ENCODE measurements at regions not wholly inside any gene's neighbourhood (a gene's known extent, or its start where the extent isn't known, plus 50 kb on each side); places are given as distances from the start of the nearest gene placed in this dataset.

- intact Hi-C loops (cut with micrococcal nuclease): no loop called here
Observed at GRCh38 chr1:201589186-201589585, 50.3 kb downstream of the NAV1 start.

GRCh38 chr1:201590474-201590873 is 51.5 kb downstream of the NAV1 start:
- intact Hi-C loops (cut with micrococcal nuclease): no loop called here

GRCh38 chr1:201591348-201591747 is 52.4 kb downstream of the NAV1 start:
- intact Hi-C loops (cut with micrococcal nuclease): no loop called here

GRCh38 chr1:201591981-201592380 is 53.1 kb downstream of the NAV1 start:
- intact Hi-C loops (cut with micrococcal nuclease): no loop called here

GRCh38 chr1:201593200-201593921 is 54.4 kb downstream of the NAV1 start:
- intact Hi-C loops (cut with micrococcal nuclease): no loop called here

GRCh38 chr1:201594575-201595245 is 55.8 kb downstream of the NAV1 start:
- intact Hi-C loops (cut with micrococcal nuclease): no loop called here

- intact Hi-C loops (cut with micrococcal nuclease): no loop called here
Observed at GRCh38 chr1:201595381-201595780, 56.5 kb downstream of the NAV1 start.

- intact Hi-C loops (cut with micrococcal nuclease): no loop called here
Observed at GRCh38 chr1:201596101-201596868, 57.4 kb downstream of the NAV1 start.

- intact Hi-C loops (cut with micrococcal nuclease): no loop called here
Observed at GRCh38 chr1:201597551-201598230, 58.8 kb downstream of the NAV1 start.

- intact Hi-C loops (cut with micrococcal nuclease): no loop called here
Observed at GRCh38 chr1:201598396-201598795, 59.5 kb downstream of the NAV1 start.

- intact Hi-C loops (cut with micrococcal nuclease): no loop called here
Observed at GRCh38 chr1:201598973-201599372, 60.0 kb downstream of the NAV1 start.

- intact Hi-C loops (cut with micrococcal nuclease): no loop called here
Observed at GRCh38 chr1:201599548-201599947, 60.6 kb downstream of the NAV1 start.

- intact Hi-C loops (cut with micrococcal nuclease): no loop called here
Observed at GRCh38 chr1:201602413-201603265, 63.7 kb downstream of the NAV1 start.

GRCh38 chr1:201603613-201604232 is 64.8 kb downstream of the NAV1 start:
- intact Hi-C loops (cut with micrococcal nuclease): no loop called here

- intact Hi-C loops (cut with micrococcal nuclease): no loop called here
Observed at GRCh38 chr1:201605385-201606010, 66.6 kb downstream of the NAV1 start.

GRCh38 chr1:201606096-201606495 is 67.2 kb downstream of the NAV1 start:
- intact Hi-C loops (cut with micrococcal nuclease): no loop called here

- intact Hi-C loops (cut with micrococcal nuclease): no loop called here
Observed at GRCh38 chr1:201606623-201607022, 67.7 kb downstream of the NAV1 start.

- intact Hi-C loops (cut with micrococcal nuclease): no loop called here
Observed at GRCh38 chr1:201608635-201609395, 69.9 kb downstream of the NAV1 start.

GRCh38 chr1:201609661-201610318 is 70.9 kb downstream of the NAV1 start:
- intact Hi-C loops (cut with micrococcal nuclease): no loop called here

All from T-helper 1 cell treated with Interleukin-12 subunit alpha and Interleukin-12 subunit beta and Interleukin-4 antibody, amounts not matched to agents 30 ng/mL and 1 ng/mL, for 36 hours (primary cell).